Mesenchymal stem cell (in vitro differentiated cells and primary cell): ENCODE measurements at regions not wholly inside any gene's neighbourhood (a gene's known extent, or its start where the extent isn't known, plus 50 kb on each side); places are given as distances from the start of the nearest gene placed in this dataset.
"Not testable (repeated sequence)": the region's sequence is repeated elsewhere in the genome, so short reads cannot be mapped to it uniquely, and the experiment has no call there.

Experiments
- DNase-seq: peaks from one replicate; pipeline ENCODE4 v3.0.0-alpha.2; 2013
- H2AFZ ChIP-seq: one replicate; pipeline ENCODE4 v1.6.1; 2013; ENCODE audit warnings: low read depth, mild to moderate bottlenecking, control low read depth, inconsistent platforms, low read length, moderate library complexity
- H2AK5ac ChIP-seq: 2 replicates; pipeline ENCODE4 v1.6.1; 2013; ENCODE audit warnings: low read length, moderate library complexity, mild to moderate bottlenecking, inconsistent platforms; ENCODE audit not compliant: severe bottlenecking
- H2BK120ac ChIP-seq: one replicate; pipeline ENCODE4 v1.6.1; 2013; ENCODE audit warnings: low read depth, mild to moderate bottlenecking, inconsistent platforms, low read length, moderate library complexity
- H2BK12ac ChIP-seq, 2 experiments: one replicate each; pipeline ENCODE4 v1.6.1; 2013; ENCODE audit warnings: inconsistent platforms in 2 of 2, low read length in 2 of 2, mild to moderate bottlenecking in 2 of 2, moderate library complexity in 2 of 2, control low read depth in 1 of 2
- H2BK15ac ChIP-seq: one replicate; pipeline ENCODE4 v1.6.1; 2013; ENCODE audit warnings: mild to moderate bottlenecking, low read depth, inconsistent platforms; ENCODE audit not compliant: poor library complexity, severe bottlenecking
- H2BK5ac ChIP-seq: 2 replicates; pipeline ENCODE4 v1.6.1; 2013; ENCODE audit warnings: low read depth, mild to moderate bottlenecking, low read length, control low read depth, inconsistent platforms; ENCODE audit not compliant: poor library complexity, severe bottlenecking
- H3K14ac ChIP-seq, 2 experiments: one replicate each; pipeline ENCODE4 v1.6.1; 2013; ENCODE audit warnings: inconsistent platforms in 2 of 2, low read length in 2 of 2, control low read depth in 1 of 2, mild to moderate bottlenecking in 1 of 2, moderate library complexity in 1 of 2
- H3K18ac ChIP-seq, 2 experiments: one replicate each; pipeline ENCODE4 v1.6.1; 2013; ENCODE audit warnings: inconsistent platforms in 2 of 2, low read length in 2 of 2, control low read depth in 1 of 2, low read depth in 1 of 2, mild to moderate bottlenecking in 1 of 2
- H3K23ac ChIP-seq, 2 experiments: one replicate each; pipeline ENCODE4 v1.6.1; 2013; ENCODE audit warnings: inconsistent platforms in 2 of 2, low read length in 2 of 2, mild to moderate bottlenecking in 2 of 2, moderate library complexity in 2 of 2, control low read depth in 1 of 2
- H3K27ac ChIP-seq: 2 replicates; pipeline ENCODE4 v1.5.1; 2013; ENCODE audit warnings: mild to moderate bottlenecking, moderate library complexity, low read length, control low read depth, inconsistent platforms; ENCODE audit not compliant: poor library complexity, severe bottlenecking
- H3K27me3 ChIP-seq, 2 experiments: 2 replicates each; pipeline versions ENCODE4 v1.6.1 to v1.7.0; 2013; ENCODE audit warnings: low read length in 2 of 2, mild to moderate bottlenecking in 2 of 2, moderate library complexity in 2 of 2, control low read depth in 1 of 2, inconsistent platforms in 1 of 2; ENCODE audit not compliant: control insufficient read depth in 1 of 2, insufficient read depth in 1 of 2
- H3K36me3 ChIP-seq, 2 experiments: 2 replicates each; pipeline versions ENCODE4 v1.6.1 to v1.7.0; 2013; ENCODE audit warnings: low read length in 2 of 2, control low read depth in 1 of 2, inconsistent platforms in 1 of 2, low read depth in 1 of 2, mild to moderate bottlenecking in 1 of 2; ENCODE audit not compliant: insufficient read depth in 2 of 2, control insufficient read depth in 1 of 2
- H3K4ac ChIP-seq, 2 experiments: one replicate each; pipeline ENCODE4 v1.6.1; 2013; ENCODE audit warnings: inconsistent platforms in 2 of 2, low read length in 2 of 2, mild to moderate bottlenecking in 2 of 2, moderate library complexity in 2 of 2, control low read depth in 1 of 2, low read depth in 1 of 2
- H3K4me1 ChIP-seq: 2 replicates; pipeline ENCODE4 v1.6.1; 2013; ENCODE audit warnings: low read depth, low read length, control low read depth; ENCODE audit not compliant: control insufficient read depth, insufficient read depth
- H3K4me2 ChIP-seq: 2 replicates; pipeline ENCODE4 v1.6.1; 2013; ENCODE audit warnings: low read length, mild to moderate bottlenecking, inconsistent platforms; ENCODE audit not compliant: poor library complexity, severe bottlenecking
- H3K4me3 ChIP-seq, 2 experiments: 2 replicates each; pipeline versions ENCODE4 v1.5.1 to v1.7.0; 2013; ENCODE audit warnings: low read length in 2 of 2, mild to moderate bottlenecking in 2 of 2, control low read depth in 1 of 2, low read depth in 1 of 2; ENCODE audit not compliant: insufficient read depth in 1 of 2
- H3K79me1 ChIP-seq: replicated peaks from 2 replicates; pipeline ENCODE4 v1.6.1; 2013; ENCODE audit warnings: mild to moderate bottlenecking, control low read depth, low read length, inconsistent platforms; ENCODE audit not compliant: poor library complexity, severe bottlenecking
- H3K9ac ChIP-seq: 2 replicates; pipeline ENCODE4 v1.7.0; 2013; ENCODE audit warnings: mild to moderate bottlenecking, low read length, moderate library complexity
- H3K9me3 ChIP-seq: 2 replicates; pipeline ENCODE4 v1.7.0; 2013; ENCODE audit warnings: mild to moderate bottlenecking, low read length; ENCODE audit not compliant: control insufficient read depth
- H4K8ac ChIP-seq: one replicate; pipeline ENCODE4 v1.6.1; 2013; ENCODE audit warnings: inconsistent platforms, mild to moderate bottlenecking, low read length, moderate library complexity
- H4K91ac ChIP-seq: one replicate; pipeline ENCODE4 v1.6.1; 2013; ENCODE audit warnings: mild to moderate bottlenecking, low read length, inconsistent platforms
- WGBS: methylation state at CpG from one replicate; pipeline ENCODE4 v1.1.7; 2013; ENCODE audit warnings: mixed read lengths; 5-methylcytosine and 5-hydroxymethylcytosine counted together

DNA sequence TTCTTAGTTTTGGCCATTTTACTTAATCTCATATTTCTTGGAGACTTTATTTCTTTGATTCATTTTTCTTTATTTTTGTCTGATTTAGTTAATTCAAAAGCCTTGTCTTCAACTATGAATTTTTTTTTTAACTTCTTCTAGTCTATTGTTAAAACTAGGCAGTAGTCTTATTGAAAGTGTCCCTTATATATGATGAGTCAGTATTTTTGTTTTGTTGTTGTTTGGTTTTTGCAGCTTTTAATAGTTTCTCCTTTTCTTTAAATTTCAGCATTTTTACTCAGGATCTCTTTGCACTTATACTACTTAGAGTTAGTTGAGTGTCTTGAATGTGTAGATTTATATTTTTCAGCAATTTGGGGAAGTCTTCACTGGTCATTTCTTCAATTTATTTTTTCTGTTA, 758.5 kb upstream of the CDH8 start:
- no peak overlapping the region for H3K4me3 ChIP-seq
- H4K91ac ChIP-seq = no peak overlapping the region
- no peak overlapping the region for H2BK15ac ChIP-seq
- no peak overlapping the region for H3K27ac ChIP-seq
- H3K18ac ChIP-seq = no peak overlapping the region
- no peak overlapping the region for H2AFZ ChIP-seq
- peaks cover 19% of the 10 kb centered on the region for H3K9me3 ChIP-seq
- H3K36me3 ChIP-seq = no peaks in the 10 kb centered on the region
- no peak overlapping the region for H3K14ac ChIP-seq
- H2BK120ac ChIP-seq = no peak overlapping the region
- no peak overlapping the region for H3K23ac ChIP-seq
- H3K9ac ChIP-seq = no peak overlapping the region
- no peak overlapping the region for H3K4ac ChIP-seq
- H2BK5ac ChIP-seq = no peak overlapping the region
- H3K4me2 ChIP-seq = no peak overlapping the region
- no peaks in the 10 kb centered on the region for H3K4me1 ChIP-seq
- H4K8ac ChIP-seq = no peak overlapping the region
- no peaks in the 10 kb centered on the region for H3K79me1 ChIP-seq
- DNase-seq = no peak
- no peak overlapping the region for H2BK12ac ChIP-seq
- no peak overlapping the region for H2AK5ac ChIP-seq
- H3K27me3 ChIP-seq = no peaks in the 10 kb centered on the region

- not testable (repeated sequence) for H3K14ac ChIP-seq, DNase-seq, H4K91ac ChIP-seq, H3K4me3 ChIP-seq, H3K4ac ChIP-seq, H3K27me3 ChIP-seq, H3K9ac ChIP-seq, H4K8ac ChIP-seq, H3K18ac ChIP-seq, H2AK5ac ChIP-seq, H2BK5ac ChIP-seq, H3K36me3 ChIP-seq, H2BK12ac ChIP-seq, H3K23ac ChIP-seq, H3K27ac ChIP-seq, H3K79me1 ChIP-seq, H2BK120ac ChIP-seq, H2AFZ ChIP-seq, H3K4me1 ChIP-seq, H3K4me2 ChIP-seq, H2BK15ac ChIP-seq
- WGBS = 53% methylated on average over 3 of the region's 3 CpGs
- H3K9me3 ChIP-seq = peaks cover 31% of the 10 kb centered on the region
Observed at GRCh38 chr16:62780081-62780480, 743.8 kb upstream of the CDH8 start.

- H3K4ac ChIP-seq = no peak overlapping the region
- H3K4me1 ChIP-seq = no peaks in the 10 kb centered on the region
- no peak overlapping the region for H2BK120ac ChIP-seq
- no peak overlapping the region for H3K18ac ChIP-seq
- no peak overlapping the region for H2BK12ac ChIP-seq
- DNase-seq = no peak
- H2BK15ac ChIP-seq = no peak overlapping the region
- H3K27ac ChIP-seq = no peak overlapping the region
- H3K9me3 ChIP-seq = no peaks in the 10 kb centered on the region
- H4K8ac ChIP-seq = no peak overlapping the region
- no peak overlapping the region for H4K91ac ChIP-seq
- H3K27me3 ChIP-seq = no peaks in the 10 kb centered on the region
- no peak overlapping the region for H3K9ac ChIP-seq
- no peaks in the 10 kb centered on the region for H3K79me1 ChIP-seq
- H2AK5ac ChIP-seq = no peak overlapping the region
- no peak overlapping the region for H3K4me3 ChIP-seq
- H3K4me2 ChIP-seq = no peak overlapping the region
- no peak overlapping the region for H3K23ac ChIP-seq
- no peak overlapping the region for H2BK5ac ChIP-seq
- 73% methylated on average over 1 of the region's 2 CpGs for WGBS
- no peak overlapping the region for H3K14ac ChIP-seq
- no peaks in the 10 kb centered on the region for H3K36me3 ChIP-seq
- H2AFZ ChIP-seq = no peak overlapping the region
Observed at GRCh38 chr16:62764572-62764971, 728.3 kb upstream of the CDH8 start.

- H2BK15ac ChIP-seq = no peak overlapping the region
- H3K27ac ChIP-seq = no peak overlapping the region
- H3K27me3 ChIP-seq = no peaks in the 10 kb centered on the region
- H3K4ac ChIP-seq = no peak overlapping the region
- H3K79me1 ChIP-seq = no peaks in the 10 kb centered on the region
- no peak overlapping the region for H4K8ac ChIP-seq
- no peak overlapping the region for H2AFZ ChIP-seq
- H4K91ac ChIP-seq = no peak overlapping the region
- H2BK5ac ChIP-seq = no peak overlapping the region
- no peak for DNase-seq
- H3K18ac ChIP-seq = no peak overlapping the region
- no peak overlapping the region for H3K4me2 ChIP-seq
- peaks cover 2% of the 10 kb centered on the region for H3K9me3 ChIP-seq
- no peak overlapping the region for H3K4me3 ChIP-seq
- H3K9ac ChIP-seq = no peak overlapping the region
- no peaks in the 10 kb centered on the region for H3K4me1 ChIP-seq
- H3K14ac ChIP-seq = no peak overlapping the region
- H3K36me3 ChIP-seq = no peaks in the 10 kb centered on the region
- H2AK5ac ChIP-seq = no peak overlapping the region
- no peak overlapping the region for H2BK120ac ChIP-seq
- H3K23ac ChIP-seq = no peak overlapping the region
- H2BK12ac ChIP-seq = no peak overlapping the region
Observed at GRCh38 chr16:62760398-62760797, 724.2 kb upstream of the CDH8 start.
